ENCODE measurements at regions not wholly inside any gene's neighbourhood (a gene's known extent, or its start where the extent isn't known, plus 50 kb on each side); places are given as distances from the start of the nearest gene placed in this dataset.

DNA sequence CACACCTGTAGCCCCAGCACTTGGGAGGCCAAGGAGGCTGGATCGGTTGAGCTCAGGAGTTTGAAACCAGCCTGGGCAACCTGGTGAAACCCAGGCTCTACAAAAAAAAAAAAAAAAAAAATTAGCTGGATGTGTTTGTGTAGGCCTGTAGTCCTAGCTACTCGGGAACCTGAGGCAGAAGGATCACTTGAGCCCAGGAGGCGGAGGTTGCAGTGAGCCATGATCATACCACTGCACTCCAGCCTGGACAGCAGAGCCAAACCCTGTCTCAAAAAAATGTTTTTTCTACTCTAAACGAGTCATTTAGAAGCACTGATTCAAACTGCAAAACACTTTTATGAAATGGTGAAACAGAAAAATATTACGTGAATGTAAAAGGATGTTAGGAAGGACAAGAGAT is 69.1 kb upstream of the SLC39A10 start:
- no peaks in the 10 kb centered on the region for H3K36me3 ChIP-seq (ENCODE audit: control insufficient read depth in 4 of 4, insufficient read depth in 4 of 4, low read length in 3 of 4)
- no peak for DNase-seq

DNA sequence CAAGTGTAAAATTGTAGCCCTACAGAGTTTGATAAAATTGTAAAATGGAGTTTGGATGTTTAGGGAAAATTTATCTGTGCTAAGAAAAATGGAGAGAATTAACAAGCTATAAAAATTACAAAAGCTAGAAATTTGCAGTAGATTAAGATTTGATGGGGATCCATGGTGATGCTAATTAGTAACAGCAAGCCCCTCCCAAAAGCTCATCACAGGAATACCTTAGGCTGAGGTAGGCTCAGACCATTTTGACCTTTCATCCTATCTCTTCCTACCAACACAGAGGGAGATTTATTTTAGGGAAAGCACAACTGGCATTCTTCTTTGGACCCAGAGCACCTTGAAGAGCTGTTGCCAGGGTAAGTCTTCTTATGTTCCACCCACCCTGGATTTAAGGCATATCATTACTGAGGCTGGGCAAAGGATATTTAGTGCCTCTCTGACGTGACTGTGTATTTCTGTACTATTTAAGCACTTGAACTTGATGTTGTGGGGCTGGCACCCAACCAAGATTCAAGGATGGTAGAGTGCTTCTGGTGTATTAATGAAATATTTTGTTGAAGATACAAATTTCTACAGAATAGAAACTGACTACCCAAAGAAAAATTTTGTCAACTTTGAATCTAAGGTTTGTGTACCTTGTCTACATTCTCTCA is 70.8 kb upstream of the SLC39A10 start:
- Histone ChIP-seq H3K27me3 (replicated peaks in 2 of 5; ENCODE audit: control insufficient read depth in 4 of 5, insufficient read depth in 5 of 5, low read length in 4 of 5) (no peaks in the 10 kb centered on the region), H3K9me3 (ENCODE audit: control extremely low read depth in 1 of 5, control insufficient read depth in 4 of 5, insufficient read depth in 2 of 5, low read depth in 1 of 5, low read length in 4 of 5) (no peaks in the 10 kb centered on the region), H3K4me1 (ENCODE audit: control extremely low read depth in 1 of 4, control insufficient read depth in 4 of 4, insufficient read depth in 4 of 4, low read length in 3 of 4) (no peaks in the 10 kb centered on the region), H3K4me3 (ENCODE audit: control insufficient read depth in 1 of 7, extremely low read depth in 1 of 7, insufficient read depth in 4 of 7, low read depth in 2 of 7, low read length in 6 of 7) (no peak overlapping the region), H3K27ac (ENCODE audit: insufficient read depth in 1 of 2, low read depth in 1 of 2, low read length in 2 of 2, poor library complexity in 1 of 2, severe bottlenecking in 2 of 2) (no peak overlapping the region), H3K36me3 (ENCODE audit: control insufficient read depth in 4 of 4, insufficient read depth in 4 of 4, low read length in 3 of 4) (peaks cover 0 to 2% (median 0%) of the 10 kb centered on the region in 4 experiments)
- ChIA-PET POLR2A (interaction anchor here (0.7 kb wide), 1 partner anchor 42 kb away, joined by 3 read pairs; no protein-coding TSS in a partner anchor), CTCF (no interaction called here)
- no CpG with 5 or more reads among the region's 1 CpG for WGBS (ENCODE audit: insufficient coverage)
- no peak for DNase-seq

More for the DNA sequence above, 69.1 kb upstream of the SLC39A10 start:
- no peak overlapping the region for H3K4me3 ChIP-seq (ENCODE audit: control insufficient read depth in 1 of 7, extremely low read depth in 1 of 7, insufficient read depth in 4 of 7, low read depth in 2 of 7, low read length in 6 of 7)
- ChIA-PET POLR2A (no interaction called here), CTCF (no interaction called here)
- no peaks in the 10 kb centered on the region for H3K4me1 ChIP-seq (ENCODE audit: control extremely low read depth in 1 of 4, control insufficient read depth in 4 of 4, insufficient read depth in 4 of 4, low read length in 3 of 4)
- H3K9me3 ChIP-seq (ENCODE audit: control extremely low read depth in 1 of 5, control insufficient read depth in 4 of 5, insufficient read depth in 2 of 5, low read depth in 1 of 5, low read length in 4 of 5), result no peaks in the 10 kb centered on the region
- H3K27ac ChIP-seq (ENCODE audit: insufficient read depth in 1 of 2, low read depth in 1 of 2, low read length in 2 of 2, poor library complexity in 1 of 2, severe bottlenecking in 2 of 2), result no peak overlapping the region
- 95% methylated on average over 3 of the region's 5 CpGs for WGBS (ENCODE audit: insufficient coverage)
- no peaks in the 10 kb centered on the region for H3K27me3 ChIP-seq (replicated peaks in 2 of 5; ENCODE audit: control insufficient read depth in 4 of 5, insufficient read depth in 5 of 5, low read length in 4 of 5)

DNA sequence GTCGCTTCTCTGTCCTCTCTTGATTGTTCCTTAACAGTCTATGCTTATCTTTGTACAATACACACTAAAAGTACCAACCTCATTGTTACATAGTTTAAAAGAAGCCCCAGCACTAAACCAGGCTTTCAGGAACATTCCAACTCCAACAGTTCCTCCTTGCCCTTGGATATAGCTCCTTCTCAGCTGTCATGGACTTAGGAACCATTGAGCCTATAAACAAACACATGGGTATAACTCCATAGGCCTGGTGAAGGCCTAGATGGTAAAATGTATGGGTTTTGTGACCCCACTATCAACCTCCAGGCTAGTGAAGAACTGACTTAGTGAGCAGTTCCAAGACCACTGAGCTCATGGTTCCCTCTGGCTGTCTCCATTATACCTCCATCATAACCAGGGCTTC is 74.8 kb upstream of the SLC39A10 start:
- Histone ChIP-seq H3K36me3 (ENCODE audit: control insufficient read depth in 4 of 4, insufficient read depth in 4 of 4, low read length in 3 of 4) (peaks cover 0 to 2% (median 0%) of the 10 kb centered on the region in 4 experiments), H3K27me3 (replicated peaks in 2 of 5; ENCODE audit: control insufficient read depth in 4 of 5, insufficient read depth in 5 of 5, low read length in 4 of 5) (no peaks in the 10 kb centered on the region), H3K27ac (ENCODE audit: insufficient read depth in 1 of 2, low read depth in 1 of 2, low read length in 2 of 2, poor library complexity in 1 of 2, severe bottlenecking in 2 of 2) (no peak overlapping the region), H3K4me1 (ENCODE audit: control extremely low read depth in 1 of 4, control insufficient read depth in 4 of 4, insufficient read depth in 4 of 4, low read length in 3 of 4) (peaks cover 0 to 12% (median 6%) of the 10 kb centered on the region in 4 experiments), H3K9me3 (ENCODE audit: control extremely low read depth in 1 of 5, control insufficient read depth in 4 of 5, insufficient read depth in 2 of 5, low read depth in 1 of 5, low read length in 4 of 5) (no peaks in the 10 kb centered on the region), H3K4me3 (ENCODE audit: control insufficient read depth in 1 of 7, extremely low read depth in 1 of 7, insufficient read depth in 4 of 7, low read depth in 2 of 7, low read length in 6 of 7) (no peak overlapping the region)
- DNase-seq, result no peak
- 86% methylated on average over 1 of the region's 1 CpG for whole genome bisulfite sequencing (ENCODE audit: insufficient coverage)
- CTCF ChIA-PET, result interaction anchor here (1.7 kb wide), 2 partner anchors 10 to 48 kb away, joined by 3 to 6 read pairs; no protein-coding TSS in a partner anchor
- POLR2A ChIA-PET, result no interaction called here

DNA sequence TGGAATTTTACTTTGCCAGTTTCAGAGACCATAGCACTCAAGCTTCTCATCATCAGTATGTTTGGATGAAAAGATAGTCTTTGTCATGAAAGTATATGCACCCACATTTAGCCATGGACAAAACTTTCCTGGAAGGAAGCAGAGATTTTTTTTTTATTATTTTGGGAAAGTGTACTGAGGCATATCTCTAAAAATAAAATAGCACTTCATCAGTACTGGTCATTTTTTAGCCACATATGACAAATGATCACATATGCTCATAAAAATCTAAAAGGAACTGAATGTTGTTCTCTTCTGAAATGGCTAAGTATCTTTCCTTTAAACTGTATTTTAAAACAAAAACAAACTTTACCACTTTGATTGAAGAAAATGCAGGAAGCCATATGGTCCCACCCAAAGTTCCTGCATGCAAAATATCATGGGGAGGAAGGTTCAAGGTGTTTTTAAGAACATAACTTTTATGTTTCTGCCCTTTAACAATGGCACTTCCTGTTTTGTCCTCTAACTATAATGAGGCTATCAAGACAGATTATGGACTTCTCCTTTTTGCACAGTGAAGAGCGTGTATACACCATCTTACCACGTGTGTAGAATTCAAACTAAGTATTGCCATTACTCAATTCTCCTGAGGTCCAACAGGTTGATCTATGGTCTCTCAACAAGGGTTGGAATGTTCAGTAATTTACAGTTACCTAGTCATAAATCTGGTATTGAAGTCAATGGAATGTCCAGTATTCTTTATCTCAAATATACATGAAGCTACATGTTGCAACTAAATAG is 77.1 kb upstream of the SLC39A10 start:
- DNase-seq, result peak; percentile 40 to 89 (median 78)
- Histone ChIP-seq H3K27ac (ENCODE audit: insufficient read depth in 1 of 2, low read depth in 1 of 2, low read length in 2 of 2, poor library complexity in 1 of 2, severe bottlenecking in 2 of 2) (no peak overlapping the region), H3K36me3 (ENCODE audit: control insufficient read depth in 4 of 4, insufficient read depth in 4 of 4, low read length in 3 of 4) (peaks cover 0 to 2% (median 0%) of the 10 kb centered on the region in 4 experiments), H3K9me3 (ENCODE audit: control extremely low read depth in 1 of 5, control insufficient read depth in 4 of 5, insufficient read depth in 2 of 5, low read depth in 1 of 5, low read length in 4 of 5) (no peaks in the 10 kb centered on the region), H3K4me1 (ENCODE audit: control extremely low read depth in 1 of 4, control insufficient read depth in 4 of 4, insufficient read depth in 4 of 4, low read length in 3 of 4) (peaks cover 0 to 26% (median 12%) of the 10 kb centered on the region in 4 experiments), H3K4me3 (ENCODE audit: control insufficient read depth in 1 of 7, extremely low read depth in 1 of 7, insufficient read depth in 4 of 7, low read depth in 2 of 7, low read length in 6 of 7) (no peak overlapping the region), H3K27me3 (replicated peaks in 2 of 5; ENCODE audit: control insufficient read depth in 4 of 5, insufficient read depth in 5 of 5, low read length in 4 of 5) (no peaks in the 10 kb centered on the region)
- CTCF ChIA-PET, result interaction anchor here (1.3 to 1.5 kb wide), 2 partner anchors 10 to 15 kb away, joined by 3 read pairs; no protein-coding TSS in a partner anchor
- POLR2A ChIA-PET, result interaction anchor here (0.7 kb wide), 1 partner anchor 10 kb away, joined by 4 read pairs; no protein-coding TSS in a partner anchor
- no CpG with 5 or more reads among the region's 2 CpGs for WGBS (ENCODE audit: insufficient coverage)

DNA sequence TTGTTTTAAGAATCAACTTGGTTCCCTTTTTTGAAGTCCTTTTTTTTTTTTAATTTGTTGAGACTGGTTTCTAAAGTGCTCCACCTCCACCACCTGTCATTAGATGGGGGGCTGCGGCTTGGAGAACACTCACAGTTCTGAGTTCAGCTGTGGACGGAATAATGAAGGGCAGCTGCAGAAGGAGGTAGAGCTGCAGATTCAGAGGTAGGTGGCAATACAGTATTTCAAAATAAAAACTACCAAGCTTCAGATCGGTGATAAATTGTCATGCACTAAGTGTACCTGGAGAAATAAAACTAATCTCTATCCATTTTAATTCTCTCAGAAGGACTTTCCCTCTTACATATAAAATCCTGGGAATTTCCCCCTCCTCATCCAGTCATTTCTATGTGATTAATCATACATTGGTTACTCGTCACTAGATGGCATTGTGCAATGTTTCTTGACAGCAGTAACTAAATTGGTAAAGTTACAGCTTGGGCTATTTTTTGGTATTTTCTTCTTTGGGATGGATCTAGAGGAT is 81.1 kb upstream of the SLC39A10 start:
- H3K27ac ChIP-seq (ENCODE audit: insufficient read depth in 1 of 2, low read depth in 1 of 2, low read length in 2 of 2, poor library complexity in 1 of 2, severe bottlenecking in 2 of 2), result no peak overlapping the region
- ChIA-PET CTCF (interaction anchor here (1.1 to 2.1 kb wide), 6 partner anchors 15 to 87 kb away, joined by 3 to 7 read pairs (median 5); no protein-coding TSS in a partner anchor), POLR2A (interaction anchor here (1.0 kb wide), 1 partner anchor 81 kb away, joined by 3 read pairs; no protein-coding TSS in a partner anchor)
- no peaks in the 10 kb centered on the region for H3K36me3 ChIP-seq (ENCODE audit: control insufficient read depth in 4 of 4, insufficient read depth in 4 of 4, low read length in 3 of 4)
- H3K27me3 ChIP-seq (replicated peaks in 2 of 5; ENCODE audit: control insufficient read depth in 4 of 5, insufficient read depth in 5 of 5, low read length in 4 of 5), result no peaks in the 10 kb centered on the region
- no peaks in the 10 kb centered on the region for H3K9me3 ChIP-seq (ENCODE audit: control extremely low read depth in 1 of 5, control insufficient read depth in 4 of 5, insufficient read depth in 2 of 5, low read depth in 1 of 5, low read length in 4 of 5)
- DNase-seq, result peak; percentile 47 to 85 (median 77)
- 27% methylated on average over 3 of the region's 4 CpGs for WGBS (ENCODE audit: insufficient coverage)
- H3K4me1 ChIP-seq (ENCODE audit: control extremely low read depth in 1 of 4, control insufficient read depth in 4 of 4, insufficient read depth in 4 of 4, low read length in 3 of 4), result peaks cover 0 to 33% (median 12%) of the 10 kb centered on the region in 4 experiments
- peak overlapping the region in 2 of 7 experiments; percentile 2 to 38 for H3K4me3 ChIP-seq (ENCODE audit: control insufficient read depth in 1 of 7, extremely low read depth in 1 of 7, insufficient read depth in 4 of 7, low read depth in 2 of 7, low read length in 6 of 7)

DNA sequence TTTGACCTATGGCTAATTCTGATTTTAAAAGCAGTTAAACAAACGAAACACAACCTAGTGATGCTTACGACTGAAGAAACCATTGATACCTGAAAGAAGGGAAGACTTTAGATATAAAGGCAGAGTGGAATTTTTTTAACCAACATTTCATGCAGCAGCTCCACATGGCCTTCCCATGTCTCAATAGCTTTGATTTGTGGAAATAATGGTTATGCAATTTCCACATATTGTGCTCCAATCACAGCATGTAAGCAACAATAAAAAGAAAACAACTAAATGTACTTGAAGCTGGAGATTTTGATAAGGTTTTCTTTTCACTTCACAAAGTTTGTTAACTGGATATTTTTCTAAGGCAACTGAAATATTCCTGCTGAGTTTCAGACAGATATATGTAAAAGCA is 82.0 kb upstream of the SLC39A10 start:
- no peak overlapping the region for H3K27ac ChIP-seq (ENCODE audit: insufficient read depth in 1 of 2, low read depth in 1 of 2, low read length in 2 of 2, poor library complexity in 1 of 2, severe bottlenecking in 2 of 2)
- CTCF ChIA-PET, result interaction anchor here (1.1 to 2.1 kb wide), 4 partner anchors 10 to 364 kb away, joined by 3 to 7 read pairs (median 3); no protein-coding TSS in a partner anchor

More for the DNA sequence above, 82.0 kb upstream of the SLC39A10 start:
- Histone ChIP-seq H3K36me3 (ENCODE audit: control insufficient read depth in 4 of 4, insufficient read depth in 4 of 4, low read length in 3 of 4) (no peaks in the 10 kb centered on the region), H3K27me3 (replicated peaks in 2 of 5; ENCODE audit: control insufficient read depth in 4 of 5, insufficient read depth in 5 of 5, low read length in 4 of 5) (no peaks in the 10 kb centered on the region), H3K9me3 (ENCODE audit: control extremely low read depth in 1 of 5, control insufficient read depth in 4 of 5, insufficient read depth in 2 of 5, low read depth in 1 of 5, low read length in 4 of 5) (no peaks in the 10 kb centered on the region), H3K4me3 (ENCODE audit: control insufficient read depth in 1 of 7, extremely low read depth in 1 of 7, insufficient read depth in 4 of 7, low read depth in 2 of 7, low read length in 6 of 7) (no peak overlapping the region), H3K4me1 (ENCODE audit: control extremely low read depth in 1 of 4, control insufficient read depth in 4 of 4, insufficient read depth in 4 of 4, low read length in 3 of 4) (peaks cover 5 to 33% (median 15%) of the 10 kb centered on the region in 4 experiments)
- POLR2A ChIA-PET, result interaction anchor here (0.6 kb wide), 1 partner anchor 82 kb away, joined by 3 read pairs; the partner anchor contains the start of gene SLC39A10
- WGBS (ENCODE audit: insufficient coverage), result 100% methylated on average over 2 of the region's 2 CpGs
- no peak for DNase-seq

Measured in common myeloid progenitor, CD34-positive (primary cell).